Liver (tissue), 3 donors: ENCODE measurements at regions not wholly inside any gene's neighbourhood (a gene's known extent, or its start where the extent isn't known, plus 50 kb on each side); places are given as distances from the start of the nearest gene placed in this dataset.

Experiments used
- CTCF ChIP-seq: fragments of 150-350 bp; IDR thresholded peaks from 2 replicates; pipeline ENCODE4 v1.5.1; 2017; ENCODE audit warnings: improper control_type of control experiment, low read depth, low read length; ENCODE audit not compliant: missing input control
- EGR1 ChIP-seq, 2 donors: IDR thresholded peaks; 2 replicates each; pipeline ENCODE4 v1.6.1; 2016 to 2018; ENCODE audit warnings: antibody characterized with exemption in 2 of 2, low read depth in 2 of 2
- FOXA1 ChIP-seq: IDR thresholded peaks from 2 replicates; pipeline ENCODE4 v1.6.1; 2016; ENCODE audit warnings: antibody characterized with exemption
- GABPA ChIP-seq, 2 donors: IDR thresholded peaks in 1 of 2; conservative IDR thresholded peaks in 1 of 2; 2 replicates each; pipeline ENCODE4 v1.6.1; 2016; ENCODE audit warnings: antibody characterized with exemption in 2 of 2, mild to moderate bottlenecking in 1 of 2, moderate library complexity in 1 of 2
- MAX ChIP-seq: IDR thresholded peaks from 2 replicates; pipeline ENCODE4 v1.6.1; 2016; ENCODE audit warnings: antibody characterized with exemption
- RAD21 ChIP-seq, 2 donors: IDR thresholded peaks; 2 replicates each; pipeline ENCODE4 v1.6.1; 2016; ENCODE audit warnings: antibody characterized with exemption in 2 of 2, mild to moderate bottlenecking in 2 of 2
- REST ChIP-seq: IDR thresholded peaks from 2 replicates; pipeline ENCODE4 v1.6.1; 2016; ENCODE audit warnings: antibody characterized with exemption, mild to moderate bottlenecking
- RXRA ChIP-seq, 2 donors: IDR thresholded peaks; 2 replicates each; pipeline ENCODE4 v1.6.1; 2017 to 2018; ENCODE audit warnings: antibody characterized with exemption in 2 of 2, mild to moderate bottlenecking in 1 of 2
- SP1 ChIP-seq: IDR thresholded peaks from 2 replicates; pipeline ENCODE4 v1.6.1; 2018; ENCODE audit warnings: antibody characterized with exemption, mild to moderate bottlenecking
- TAF1 ChIP-seq: conservative IDR thresholded peaks from 2 replicates; pipeline ENCODE4 v1.6.1; 2016; ENCODE audit warnings: antibody characterized with exemption, mild to moderate bottlenecking
- YY1 ChIP-seq: IDR thresholded peaks from 2 replicates; pipeline ENCODE4 v1.6.1; 2016; ENCODE audit warnings: antibody characterized with exemption, mild to moderate bottlenecking
- TF ChIP-seq, protein P1 (sequence below): IDR thresholded peaks from 2 replicates; pipeline ENCODE4 v1.6.1; 2016; ENCODE audit warnings: antibody characterized with exemption
- TF ChIP-seq, protein P2 (sequence below): IDR thresholded peaks from 2 replicates; pipeline ENCODE4 v1.6.1; 2016; ENCODE audit warnings: antibody characterized with exemption
- donor health status: healthy.
- donor health status: healthy.

- no peak for TF ChIP-seq RAD21 (IDR thresholded peaks at IDR 0.05)
- TF ChIP-seq REST: no peak
- no peak for TF ChIP-seq RXRA (IDR thresholded peaks at IDR 0.05)
- TF ChIP-seq CTCF: no peak
- TF ChIP-seq FOXA1: no peak
- no peak for TF ChIP-seq TAF1
- no peak for TF ChIP-seq SP1
- no peak for TF ChIP-seq EGR1 (IDR thresholded peaks at IDR 0.05; ENCODE audit: low read depth in 2 of 2)
- TF ChIP-seq GABPA (IDR thresholded peaks at IDR 0.05 in 1 of 2, conservative IDR thresholded peaks at IDR 0.05 in 1 of 2): no peak
- TF ChIP-seq YY1: no peak
- TF ChIP-seq, protein P1, sequence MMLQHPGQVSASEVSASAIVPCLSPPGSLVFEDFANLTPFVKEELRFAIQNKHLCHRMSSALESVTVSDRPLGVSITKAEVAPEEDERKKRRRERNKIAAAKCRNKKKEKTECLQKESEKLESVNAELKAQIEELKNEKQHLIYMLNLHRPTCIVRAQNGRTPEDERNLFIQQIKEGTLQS: no peak
- no peak for TF ChIP-seq MAX
- TF ChIP-seq, protein P2, sequence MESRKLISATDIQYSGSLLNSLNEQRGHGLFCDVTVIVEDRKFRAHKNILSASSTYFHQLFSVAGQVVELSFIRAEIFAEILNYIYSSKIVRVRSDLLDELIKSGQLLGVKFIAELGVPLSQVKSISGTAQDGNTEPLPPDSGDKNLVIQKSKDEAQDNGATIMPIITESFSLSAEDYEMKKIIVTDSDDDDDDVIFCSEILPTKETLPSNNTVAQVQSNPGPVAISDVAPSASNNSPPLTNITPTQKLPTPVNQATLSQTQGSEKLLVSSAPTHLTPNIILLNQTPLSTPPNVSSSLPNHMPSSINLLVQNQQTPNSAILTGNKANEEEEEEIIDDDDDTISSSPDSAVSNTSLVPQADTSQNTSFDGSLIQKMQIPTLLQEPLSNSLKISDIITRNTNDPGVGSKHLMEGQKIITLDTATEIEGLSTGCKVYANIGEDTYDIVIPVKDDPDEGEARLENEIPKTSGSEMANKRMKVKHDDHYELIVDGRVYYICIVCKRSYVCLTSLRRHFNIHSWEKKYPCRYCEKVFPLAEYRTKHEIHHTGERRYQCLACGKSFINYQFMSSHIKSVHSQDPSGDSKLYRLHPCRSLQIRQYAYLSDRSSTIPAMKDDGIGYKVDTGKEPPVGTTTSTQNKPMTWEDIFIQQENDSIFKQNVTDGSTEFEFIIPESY: no peak
These were observed 234.0 kb upstream of the PITRM1 start for GRCh38 chr10:3406556-3406955.
